T-helper 2 cell treated with Interferon-gamma antibody and Interleukin-4, amounts not matched to agents 5 μg/mL and 100 μg/mL, for 36 hours (primary cell): ENCODE measurements at regions not wholly inside any gene's neighbourhood (a gene's known extent, or its start where the extent isn't known, plus 50 kb on each side); places are given as distances from the start of the nearest gene placed in this dataset.
A peak's percentile ranks its signal among the peaks of the same experiment; 100 is the strongest.
"Not testable (repeated sequence)": the region's sequence is repeated elsewhere in the genome, so short reads cannot be mapped to it uniquely, and the experiment has no call there.

Experiments used
- DNase-seq: peaks from one replicate; pipeline ENCODE4 v3.0.0; 2021; ENCODE audit warnings: low spot score
- H3K27ac Mint-ChIP-seq: one replicate; pipeline ENCODE4 v1.8.0; 2021; ENCODE audit warnings: mild to moderate bottlenecking, mixed read lengths
- H3K27me3 Mint-ChIP-seq: one replicate; pipeline ENCODE4 v1.8.0; 2021; ENCODE audit warnings: low read depth, mixed read lengths
- H3K36me3 Mint-ChIP-seq: one replicate; pipeline ENCODE4 v1.8.0; 2021; ENCODE audit warnings: low read depth, mixed read lengths
- H3K4me1 Mint-ChIP-seq: one replicate; pipeline ENCODE4 v1.8.0; 2021; ENCODE audit warnings: low read depth, mixed read lengths
- H3K4me3 Mint-ChIP-seq: one replicate; pipeline ENCODE4 v1.8.0; 2022; ENCODE audit warnings: mild to moderate bottlenecking, moderate library complexity, mixed read lengths
- H3K9me3 Mint-ChIP-seq: one replicate; pipeline ENCODE4 v1.8.0; 2021; ENCODE audit warnings: mixed read lengths

DNA sequence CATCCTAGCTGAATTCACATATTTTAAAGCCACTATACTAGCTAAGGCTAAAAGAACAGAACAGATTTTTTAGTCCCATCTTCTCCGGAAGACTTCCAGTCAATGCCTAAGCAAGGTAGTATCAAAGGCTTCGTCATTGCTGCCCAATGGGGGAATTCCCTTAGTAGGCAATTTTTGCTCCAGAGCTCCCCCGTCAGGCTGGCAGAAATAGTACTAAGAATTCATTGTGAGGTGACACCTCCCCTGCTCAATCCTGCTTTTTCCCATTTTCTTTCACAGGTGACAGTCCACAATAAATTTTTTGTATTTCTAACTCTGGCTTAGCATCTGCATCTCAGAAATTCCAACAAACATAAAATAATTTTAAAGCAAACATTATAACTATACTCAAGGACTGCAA lies 52.8 kb upstream of the SRSF6 start:
- DNase-seq, result peak; percentile 18
- no peak overlapping the region for H3K27ac Mint-ChIP-seq
- no peaks in the 10 kb centered on the region for H3K9me3 Mint-ChIP-seq
- no peak overlapping the region for H3K4me3 Mint-ChIP-seq
- no peaks in the 10 kb centered on the region for H3K4me1 Mint-ChIP-seq
- no peaks in the 10 kb centered on the region for H3K27me3 Mint-ChIP-seq
- no peaks in the 10 kb centered on the region for H3K36me3 Mint-ChIP-seq

DNA sequence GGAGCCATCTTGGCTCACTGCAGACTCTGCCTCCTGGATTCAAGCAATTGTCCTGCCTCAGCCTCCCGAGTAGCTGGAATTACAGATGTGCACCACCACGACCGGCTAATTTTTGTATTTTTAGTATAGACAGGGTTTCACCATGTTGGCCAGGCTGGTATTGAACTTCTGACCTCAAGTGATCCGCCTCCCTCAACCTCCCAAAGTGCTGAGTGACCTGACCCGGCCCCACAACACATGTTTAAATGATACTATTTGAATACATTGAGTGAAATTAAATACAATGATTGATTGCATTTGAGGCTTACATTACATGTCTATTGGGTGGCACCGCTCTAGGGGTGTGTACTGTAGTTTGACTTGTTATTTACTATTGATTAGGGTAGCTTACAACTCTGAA lies 56.8 kb upstream of the SRSF6 start:
- H3K4me3 Mint-ChIP-seq, H3K27ac Mint-ChIP-seq, H3K27me3 Mint-ChIP-seq, H3K36me3 Mint-ChIP-seq, H3K4me1 Mint-ChIP-seq, H3K9me3 Mint-ChIP-seq, DNase-seq: not testable (repeated sequence)

DNA sequence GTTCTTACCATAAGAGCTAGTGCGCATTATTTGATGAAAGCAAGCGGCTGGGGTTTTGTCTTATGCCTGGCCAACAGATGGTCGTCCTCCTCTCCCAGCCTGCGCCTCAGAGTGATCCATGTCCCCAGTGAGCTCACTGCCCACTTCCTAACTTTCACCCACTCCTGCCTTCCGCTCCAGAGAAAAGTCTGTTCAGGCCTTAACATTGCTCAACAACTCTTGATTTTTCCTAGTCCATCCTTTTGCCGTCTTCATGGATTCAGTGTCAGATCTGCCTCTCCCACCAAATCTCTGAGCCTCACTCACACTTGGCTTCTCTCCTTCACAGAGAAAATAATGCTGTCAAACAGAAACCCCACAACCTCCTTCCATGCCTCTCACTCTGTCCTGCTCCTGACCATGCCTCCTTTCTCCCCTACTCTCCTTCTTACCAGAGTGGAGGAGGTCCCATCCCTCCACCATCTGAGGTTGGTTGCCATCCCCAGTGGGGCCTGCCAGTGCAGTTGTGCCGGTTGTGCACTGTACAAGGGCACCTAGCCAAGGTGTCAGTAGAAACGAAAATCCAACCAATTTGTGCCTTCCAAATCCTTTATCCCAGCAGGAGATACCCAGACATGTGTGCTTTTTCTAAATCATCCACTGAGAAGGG lies 58.9 kb upstream of the SRSF6 start:
- DNase-seq, result no peak
- Mint-ChIP-seq H3K36me3 (no peaks in the 10 kb centered on the region), H3K27me3 (no peaks in the 10 kb centered on the region), H3K9me3 (no peaks in the 10 kb centered on the region), H3K4me1 (no peaks in the 10 kb centered on the region), H3K27ac (no peak overlapping the region), H3K4me3 (no peak overlapping the region)

DNA sequence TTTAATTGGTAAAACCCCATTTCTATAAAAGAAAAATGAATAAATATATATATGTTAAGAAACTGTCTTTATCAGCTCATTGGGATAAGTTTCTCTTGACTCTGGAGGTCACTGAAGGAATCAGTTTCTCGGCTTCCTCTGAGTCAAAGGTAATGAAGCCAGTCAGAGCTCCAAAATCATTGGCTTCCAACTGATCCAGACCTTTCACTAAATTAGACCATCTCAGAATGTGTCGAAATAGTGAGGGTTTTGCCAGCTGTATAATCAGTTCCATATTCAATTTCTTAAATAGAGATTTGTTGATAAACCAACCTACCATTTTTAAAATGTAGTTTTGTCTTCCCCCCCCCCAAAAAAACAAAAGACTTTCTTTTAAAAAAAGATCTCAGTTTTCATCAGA lies 60.5 kb upstream of the SRSF6 start:
- H3K27me3 Mint-ChIP-seq, result no peaks in the 10 kb centered on the region
- no peak for DNase-seq
- H3K36me3 Mint-ChIP-seq, result no peaks in the 10 kb centered on the region
- H3K4me3 Mint-ChIP-seq, result no peak overlapping the region
- H3K9me3 Mint-ChIP-seq, result no peaks in the 10 kb centered on the region
- H3K27ac Mint-ChIP-seq, result no peak overlapping the region
- H3K4me1 Mint-ChIP-seq, result no peaks in the 10 kb centered on the region

DNA sequence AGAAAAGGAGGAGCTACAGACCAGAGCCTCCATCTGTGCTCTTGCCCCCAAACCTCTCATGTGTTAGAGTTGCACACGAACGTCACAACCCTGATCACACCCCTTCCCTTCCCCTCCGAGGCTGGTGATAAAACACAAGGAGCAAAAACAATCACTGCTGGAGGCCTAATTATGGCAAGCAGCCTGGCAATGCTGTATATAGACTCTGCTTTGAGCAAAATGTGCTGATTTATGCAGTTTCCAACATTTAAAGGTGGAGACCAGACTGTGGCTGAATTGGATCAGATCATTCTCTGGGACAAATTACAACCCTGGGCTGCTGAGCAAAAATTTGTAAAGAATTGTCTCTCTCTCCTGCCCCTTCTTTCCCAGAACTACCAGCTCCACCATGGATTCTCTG lies 64.6 kb upstream of the SRSF6 start:
- Mint-ChIP-seq H3K27me3 (no peaks in the 10 kb centered on the region), H3K27ac (no peak overlapping the region), H3K4me3 (no peak overlapping the region), H3K4me1 (no peaks in the 10 kb centered on the region), H3K9me3 (no peaks in the 10 kb centered on the region), H3K36me3 (no peaks in the 10 kb centered on the region)
- no peak for DNase-seq

DNA sequence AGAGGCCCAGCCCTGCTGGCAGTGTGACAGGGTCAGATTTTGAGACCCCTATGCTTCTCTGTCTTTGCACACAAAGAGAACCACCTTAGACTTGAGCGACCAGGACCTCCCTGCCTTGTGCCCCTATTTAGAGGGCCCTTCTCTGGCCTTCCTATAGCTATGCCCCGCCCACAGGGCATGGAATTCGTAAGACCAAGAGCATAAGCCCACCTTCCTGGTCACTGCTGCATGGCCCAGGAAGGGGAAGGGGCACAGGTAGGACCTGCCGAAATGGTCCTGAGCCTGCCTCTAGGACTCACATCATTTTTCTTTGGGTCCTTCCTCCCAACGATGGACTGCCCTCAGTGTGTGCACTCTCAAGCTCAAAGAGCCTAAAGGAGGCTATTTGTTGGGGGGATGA lies 65.1 kb upstream of the SRSF6 start:
- Mint-ChIP-seq H3K4me1 (no peaks in the 10 kb centered on the region), H3K27me3 (no peaks in the 10 kb centered on the region), H3K36me3 (no peaks in the 10 kb centered on the region), H3K4me3 (no peak overlapping the region), H3K9me3 (no peaks in the 10 kb centered on the region), H3K27ac (no peak overlapping the region)
- no peak for DNase-seq

DNA sequence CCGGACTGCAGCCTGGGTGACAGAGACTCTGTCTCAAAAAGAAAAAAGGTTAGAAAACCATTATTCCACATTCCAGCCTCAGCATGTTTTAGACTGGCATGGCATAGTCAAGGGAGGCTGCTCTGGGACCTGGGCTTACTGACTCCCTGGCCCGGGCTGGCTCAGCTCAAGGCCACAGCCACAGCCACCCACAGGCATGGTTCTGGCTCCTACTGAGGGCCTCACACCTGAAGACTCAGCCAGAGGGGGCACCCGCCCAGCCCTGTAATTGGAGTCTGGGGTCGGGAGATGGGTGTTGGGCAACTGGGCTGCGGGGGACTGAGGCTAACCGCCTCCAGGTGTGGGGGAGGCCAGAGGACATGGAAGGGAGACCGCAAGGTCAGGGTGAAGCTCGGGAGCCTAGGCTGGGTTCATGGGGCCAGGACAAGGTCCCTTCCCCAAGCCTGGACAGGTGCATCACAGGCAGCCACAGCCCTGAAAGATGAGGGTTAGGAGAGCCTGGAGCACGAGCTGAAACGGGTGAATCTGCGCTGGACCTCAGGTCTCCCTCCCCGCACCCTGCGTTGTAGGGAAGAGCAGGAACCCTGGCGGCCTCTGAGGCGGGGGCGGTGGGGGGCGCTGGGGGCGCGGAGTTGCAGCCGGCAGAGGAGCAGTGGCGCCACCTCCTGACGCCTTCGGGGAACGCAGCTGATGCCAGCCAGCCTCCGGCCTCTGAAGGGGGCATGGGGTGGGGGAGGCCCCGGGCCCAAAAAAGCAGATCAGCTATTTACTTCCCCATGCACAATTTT lies 67.7 kb upstream of the SRSF6 start:
- H3K27me3 Mint-ChIP-seq, result no peaks in the 10 kb centered on the region
- no peak overlapping the region for H3K27ac Mint-ChIP-seq
- no peaks in the 10 kb centered on the region for H3K9me3 Mint-ChIP-seq
- H3K4me1 Mint-ChIP-seq, result no peaks in the 10 kb centered on the region
- no peak overlapping the region for H3K4me3 Mint-ChIP-seq
- no peak for DNase-seq
- H3K36me3 Mint-ChIP-seq, result no peaks in the 10 kb centered on the region

DNA sequence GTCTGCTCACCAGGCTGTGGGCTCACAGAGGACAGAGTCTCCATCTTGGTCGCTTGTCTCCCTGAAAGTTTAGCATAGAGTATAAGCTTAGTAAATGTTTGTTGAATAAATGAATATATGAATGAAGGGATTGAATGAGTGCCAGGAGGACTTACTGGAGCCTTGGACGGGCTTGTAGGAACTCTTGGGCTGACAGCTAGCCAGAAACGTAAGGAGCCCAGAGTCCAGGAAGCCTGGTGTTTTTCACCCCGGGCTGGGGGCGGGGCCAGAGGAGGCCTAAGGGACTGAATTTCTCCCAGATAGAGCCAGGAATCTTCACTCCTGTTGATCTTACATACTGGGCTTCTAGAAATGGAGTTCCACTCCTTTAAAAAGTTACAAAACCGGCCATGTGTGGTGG lies 68.5 kb upstream of the SRSF6 start:
- Mint-ChIP-seq H3K27ac (no peak overlapping the region), H3K4me1 (no peaks in the 10 kb centered on the region), H3K9me3 (no peaks in the 10 kb centered on the region), H3K36me3 (no peaks in the 10 kb centered on the region), H3K27me3 (no peaks in the 10 kb centered on the region), H3K4me3 (no peak overlapping the region)
- no peak for DNase-seq

DNA sequence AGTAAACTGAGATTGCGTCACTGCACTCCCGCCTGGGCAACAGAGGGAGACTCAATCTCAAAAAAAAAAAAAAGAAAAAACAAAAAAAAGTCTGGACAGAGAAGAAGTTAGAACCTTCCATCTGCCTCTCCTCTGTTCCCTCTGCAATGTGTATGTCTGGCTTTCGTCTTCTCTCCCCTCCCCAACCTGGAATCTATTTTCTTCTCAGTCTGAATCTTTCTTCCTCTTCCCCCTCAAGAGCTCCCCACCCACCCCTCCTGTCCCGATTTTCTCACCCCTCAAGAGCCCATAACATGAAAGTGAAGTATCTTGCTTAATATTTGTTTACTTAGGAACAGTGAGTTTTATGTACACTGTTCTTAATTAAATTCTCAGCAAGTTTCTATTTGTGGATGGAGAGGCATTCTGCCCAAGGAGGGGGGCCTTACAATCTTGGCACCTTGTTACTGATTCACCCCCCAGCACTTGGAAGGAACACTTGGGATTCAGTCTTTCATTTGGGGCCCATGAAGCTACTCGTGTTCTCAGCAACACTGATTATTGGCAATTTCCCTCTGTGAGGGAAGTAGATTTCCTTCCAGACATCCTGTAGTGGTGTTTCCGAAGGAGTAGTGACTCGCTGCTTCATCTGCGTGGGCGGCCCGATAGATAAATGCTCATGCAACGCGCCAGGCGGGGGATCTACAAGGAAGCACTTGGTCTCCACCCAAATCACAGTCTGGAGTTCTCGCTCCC lies 69.3 kb upstream of the SRSF6 start:
- H3K27ac Mint-ChIP-seq, result no peak overlapping the region
- no peak for DNase-seq
- no peaks in the 10 kb centered on the region for H3K4me1 Mint-ChIP-seq
- H3K27me3 Mint-ChIP-seq, result no peaks in the 10 kb centered on the region
- no peaks in the 10 kb centered on the region for H3K36me3 Mint-ChIP-seq
- no peaks in the 10 kb centered on the region for H3K9me3 Mint-ChIP-seq
- H3K4me3 Mint-ChIP-seq, result no peak overlapping the region

DNA sequence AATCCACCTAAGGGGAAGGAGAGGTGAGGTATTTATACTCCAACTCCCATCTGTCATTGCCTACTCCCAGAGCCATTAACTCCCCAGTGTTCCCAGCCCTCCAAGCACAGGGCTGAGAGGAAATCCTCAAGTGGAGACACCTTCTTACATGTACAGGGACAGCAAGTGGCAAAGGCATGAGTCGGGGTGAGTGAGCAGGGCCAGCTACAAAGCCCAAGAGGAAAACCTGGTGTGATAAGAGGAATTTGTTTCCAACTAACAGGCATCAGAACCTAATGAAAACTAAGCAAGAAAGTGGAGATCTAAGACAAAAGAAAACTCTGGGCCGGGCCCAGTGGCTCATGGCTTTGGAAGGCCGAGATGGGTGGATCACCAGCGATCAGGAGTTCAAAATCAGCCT lies 70.0 kb upstream of the SRSF6 start:
- Mint-ChIP-seq H3K9me3 (no peaks in the 10 kb centered on the region), H3K27ac (no peak overlapping the region), H3K36me3 (no peaks in the 10 kb centered on the region), H3K4me1 (no peaks in the 10 kb centered on the region), H3K4me3 (no peak overlapping the region), H3K27me3 (no peaks in the 10 kb centered on the region)
- no peak for DNase-seq

DNA sequence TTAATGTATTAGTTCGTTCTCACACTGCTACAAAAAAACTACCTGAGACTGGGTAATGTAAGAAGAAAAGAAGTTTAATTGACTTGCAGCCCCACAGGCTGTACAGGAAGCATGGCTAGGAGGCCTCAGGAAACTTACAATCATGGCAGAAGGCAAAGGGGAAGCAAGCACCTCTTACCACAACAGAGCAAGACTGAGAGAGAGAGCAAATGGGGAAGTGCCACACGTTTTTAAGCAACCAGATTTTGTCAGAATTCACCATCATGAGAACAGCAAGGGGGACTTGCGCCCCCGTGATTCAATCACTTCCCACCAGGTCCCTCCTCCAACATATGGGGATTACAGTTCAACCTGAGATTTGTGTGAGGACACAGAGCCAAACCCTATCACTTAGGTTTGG lies 70.8 kb upstream of the SRSF6 start:
- Mint-ChIP-seq H3K4me3 (no peak overlapping the region), H3K36me3 (no peaks in the 10 kb centered on the region), H3K4me1 (no peaks in the 10 kb centered on the region), H3K27ac (no peak overlapping the region), H3K27me3 (no peaks in the 10 kb centered on the region), H3K9me3 (no peaks in the 10 kb centered on the region)
- DNase-seq, result no peak

DNA sequence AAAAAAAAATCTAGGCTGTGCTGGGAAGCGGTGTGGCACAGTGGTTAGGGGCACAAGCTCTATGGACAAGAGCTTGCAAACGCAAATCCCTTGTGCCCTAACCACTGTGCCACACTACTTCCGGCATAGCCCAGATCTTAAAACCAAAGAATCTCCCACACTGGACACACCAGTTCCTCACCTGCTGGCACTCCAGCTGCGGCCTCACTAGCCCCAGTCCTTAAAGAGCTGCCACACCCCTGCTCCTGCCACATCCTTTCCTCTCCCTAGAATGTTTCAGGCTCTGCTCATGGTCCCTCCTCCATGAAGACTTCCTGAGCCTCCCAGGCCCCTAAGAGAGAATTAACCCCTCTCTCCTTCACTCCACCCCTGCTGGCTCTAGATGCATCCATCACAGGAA lies 71.8 kb upstream of the SRSF6 start:
- Mint-ChIP-seq H3K36me3 (no peaks in the 10 kb centered on the region), H3K9me3 (no peaks in the 10 kb centered on the region), H3K27ac (no peak overlapping the region), H3K4me3 (no peak overlapping the region), H3K27me3 (no peaks in the 10 kb centered on the region), H3K4me1 (no peaks in the 10 kb centered on the region)
- no peak for DNase-seq

DNA sequence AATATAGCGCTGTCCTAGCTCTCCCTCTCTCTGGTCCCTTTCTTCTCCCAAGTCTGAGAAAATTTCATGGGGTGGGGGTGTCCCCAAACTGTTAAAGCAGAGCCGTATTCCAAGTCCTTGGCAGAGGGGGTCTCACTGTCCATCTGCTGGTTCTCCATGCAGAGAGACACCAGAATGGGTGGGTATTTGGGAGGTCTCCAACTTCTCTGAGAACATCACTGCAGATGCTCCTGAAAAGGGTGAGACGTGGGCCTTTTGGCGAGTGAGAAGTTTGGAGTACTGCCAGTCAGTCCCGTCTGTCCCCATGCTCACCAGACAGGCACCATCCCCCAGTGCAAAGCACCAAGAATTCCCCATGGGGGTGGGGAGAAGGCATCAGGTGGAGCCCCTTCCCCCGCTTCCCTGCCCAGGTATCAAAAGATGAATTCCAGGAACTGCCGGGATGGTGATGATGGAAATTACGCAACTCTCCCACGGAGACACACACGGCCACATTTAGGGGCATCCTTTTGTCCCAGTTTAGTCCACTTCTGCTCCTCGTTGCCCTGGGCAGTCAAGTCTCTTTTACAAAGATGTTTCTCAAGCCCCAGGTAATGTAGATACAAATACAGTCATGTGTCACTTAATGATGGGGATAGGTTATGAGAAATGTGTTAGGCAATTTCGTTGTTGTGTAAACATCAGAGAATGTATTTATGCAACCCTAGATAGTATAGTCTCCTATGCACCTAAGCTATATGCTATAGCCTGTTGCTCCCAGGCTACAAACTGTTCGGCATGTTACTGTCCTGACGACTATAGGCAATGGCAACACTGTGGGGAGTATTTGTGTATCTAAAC lies 73.4 kb upstream of the SRSF6 start:
- H3K4me3 Mint-ChIP-seq, result no peak overlapping the region
- H3K27me3 Mint-ChIP-seq, result no peaks in the 10 kb centered on the region
- no peaks in the 10 kb centered on the region for H3K36me3 Mint-ChIP-seq
- H3K27ac Mint-ChIP-seq, result no peak overlapping the region
- H3K9me3 Mint-ChIP-seq, result no peaks in the 10 kb centered on the region
- DNase-seq, result no peak
- no peaks in the 10 kb centered on the region for H3K4me1 Mint-ChIP-seq
